Activated CD4-positive, alpha-beta T cell treated with anti-CD3 and anti-CD28 coated beads for 36 hours (primary cell): ENCODE measurements at regions not wholly inside any gene's neighbourhood (a gene's known extent, or its start where the extent isn't known, plus 50 kb on each side); places are given as distances from the start of the nearest gene placed in this dataset.

Experiments
- ATAC-seq: fragments of 200-7000 bp; cut with Tn5 transposase; one replicate; pipeline ENCODE4 v1.10.0; 2021; ENCODE audit warnings: mild to moderate bottlenecking, moderate library complexity
- CTCF ChIA-PET: fragments of 350-600 bp; sonication (Branson Sonifier 250); formaldehyde crosslinking; loops from one replicate; lab custom pipeline; 2021; ENCODE audit warnings: antibody characterized with exemption; lab: Charles Lee
- POLR2A ChIA-PET: fragments of 350-600 bp; sonication (Branson Sonifier 250); formaldehyde crosslinking; loops from one replicate; lab custom pipeline; 2021; ENCODE audit warnings: antibody characterized with exemption, inconsistent platforms; lab: Charles Lee
- DNase-seq: peaks from one replicate; pipeline ENCODE4 v3.0.0-alpha.2; 2020
- H3K27ac Mint-ChIP-seq: one replicate; pipeline ENCODE4 v1.8.0; 2021; ENCODE audit warnings: mixed read lengths
- H3K27me3 Mint-ChIP-seq: one replicate; pipeline ENCODE4 v1.8.0; 2021; ENCODE audit warnings: mixed read lengths
- H3K36me3 Mint-ChIP-seq: one replicate; pipeline ENCODE4 v1.8.0; 2021; ENCODE audit warnings: low read depth, mixed read lengths
- H3K4me1 Mint-ChIP-seq: one replicate; pipeline ENCODE4 v1.8.0; 2021; ENCODE audit warnings: mixed read lengths
- H3K4me3 Mint-ChIP-seq: one replicate; pipeline ENCODE4 v1.8.0; 2021; ENCODE audit warnings: mild to moderate bottlenecking, moderate library complexity, mixed read lengths
- H3K9me3 Mint-ChIP-seq: one replicate; pipeline ENCODE4 v1.8.0; 2021; ENCODE audit warnings: low read depth, mixed read lengths
- intact Hi-C, 2 experiments: fragments of 100-400 bp; cut with DNase I in 1 of 2; cut with micrococcal nuclease in 1 of 2; formaldehyde crosslinking; loops; one replicate each; pipeline versions ENCODE4 v1.14.2 to v1.15.1; 2022 to 2024; cut with DNase I, micrococcal nuclease

- Mint-ChIP-seq H3K4me3 (no peak overlapping the region), H3K9me3 (peaks cover 7% of the 10 kb centered on the region), H3K4me1 (no peaks in the 10 kb centered on the region), H3K36me3 (no peaks in the 10 kb centered on the region), H3K27me3 (no peaks in the 10 kb centered on the region), H3K27ac (no peak overlapping the region)
- intact Hi-C loops, result no loop called here
- DNase-seq (no peak), ATAC-seq (no peak)
- POLR2A ChIA-PET, result no interaction called here
- CTCF ChIA-PET, result no interaction called here
Observed at GRCh38 chr2:57368190-57368589, 678.4 kb upstream of the VRK2 start.

DNA sequence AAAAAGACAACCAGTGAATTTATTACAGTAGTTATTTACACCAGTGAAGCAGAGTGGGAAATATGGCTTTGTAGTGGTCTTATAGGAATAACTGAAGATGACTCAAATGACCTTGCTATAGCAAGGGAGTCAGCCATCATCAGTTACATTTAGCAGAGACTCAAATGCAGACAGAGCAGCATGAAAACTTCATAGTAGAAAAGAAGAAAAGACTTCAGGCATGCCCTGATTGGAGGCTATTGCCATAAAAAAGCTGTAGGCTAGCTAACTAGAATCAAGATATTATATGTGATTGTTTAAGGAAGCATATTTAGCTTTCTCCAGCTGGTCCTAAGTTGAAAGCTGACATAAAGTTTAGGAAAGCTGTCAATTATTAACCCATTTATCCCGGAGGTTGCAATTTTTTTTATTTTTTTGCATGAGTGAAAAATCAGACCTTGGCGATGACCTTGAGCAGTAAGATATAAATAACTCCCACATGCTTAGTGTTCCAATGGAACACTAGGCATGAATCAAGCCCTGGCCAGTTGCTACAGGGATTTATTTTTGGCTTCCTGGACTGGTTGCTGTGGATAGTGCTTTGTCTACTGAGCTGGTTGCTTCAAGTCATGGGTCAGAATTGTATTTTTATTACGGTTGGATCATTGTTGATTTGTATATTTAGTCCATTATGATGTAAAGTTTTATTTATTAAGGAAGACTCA, 675.6 kb upstream of the VRK2 start:
- ATAC-seq, result no peak
- Mint-ChIP-seq H3K36me3 (no peaks in the 10 kb centered on the region), H3K27ac (no peak overlapping the region), H3K4me3 (no peak overlapping the region), H3K9me3 (peaks cover 12% of the 10 kb centered on the region), H3K27me3 (no peaks in the 10 kb centered on the region), H3K4me1 (no peaks in the 10 kb centered on the region)
- POLR2A ChIA-PET, result no interaction called here
- intact Hi-C loops, result no loop called here
- DNase-seq, result no peak
- CTCF ChIA-PET, result no interaction called here

DNA sequence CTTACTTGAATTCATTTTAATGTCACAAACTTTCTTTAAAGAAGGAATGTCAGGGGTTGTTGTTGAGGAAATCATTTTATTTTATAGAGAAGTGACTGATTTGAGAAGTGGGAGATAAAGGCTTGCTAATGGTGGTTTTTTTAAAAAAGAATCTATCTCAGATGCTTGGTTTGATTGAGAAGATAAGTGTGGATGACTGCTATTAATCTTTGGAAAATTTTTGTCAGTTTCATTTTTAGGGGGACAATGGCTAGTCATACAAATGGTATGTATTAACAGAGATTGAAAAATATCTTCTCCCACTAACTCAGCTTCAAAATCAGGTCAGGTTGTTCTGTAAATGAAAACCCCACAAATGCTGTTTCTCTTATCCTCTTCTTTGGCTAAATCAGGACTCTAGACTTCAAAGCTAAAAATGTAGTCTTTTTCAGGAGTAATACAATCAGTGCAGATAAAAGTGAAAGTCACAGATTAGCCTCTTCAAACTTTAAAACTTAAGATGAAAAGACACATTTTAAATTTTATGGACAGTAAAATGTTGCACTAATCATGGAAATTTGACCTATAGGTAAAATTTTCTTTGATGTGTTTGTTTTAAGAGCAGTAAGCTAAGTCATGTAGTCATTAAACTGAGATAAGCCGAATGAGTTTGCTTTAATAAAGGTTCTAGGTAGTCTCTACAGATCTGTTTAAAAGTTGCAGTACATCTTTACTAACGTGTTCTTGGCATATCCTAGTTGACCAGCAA, 674.2 kb upstream of the VRK2 start:
- Mint-ChIP-seq H3K9me3 (peaks cover 12% of the 10 kb centered on the region), H3K4me3 (no peak overlapping the region), H3K27me3 (no peaks in the 10 kb centered on the region), H3K27ac (no peak overlapping the region), H3K4me1 (no peaks in the 10 kb centered on the region), H3K36me3 (no peaks in the 10 kb centered on the region)
- no peak for ATAC-seq
- POLR2A ChIA-PET, result no interaction called here
- CTCF ChIA-PET, result no interaction called here
- intact Hi-C loops, result no loop called here
- DNase-seq, result no peak

DNA sequence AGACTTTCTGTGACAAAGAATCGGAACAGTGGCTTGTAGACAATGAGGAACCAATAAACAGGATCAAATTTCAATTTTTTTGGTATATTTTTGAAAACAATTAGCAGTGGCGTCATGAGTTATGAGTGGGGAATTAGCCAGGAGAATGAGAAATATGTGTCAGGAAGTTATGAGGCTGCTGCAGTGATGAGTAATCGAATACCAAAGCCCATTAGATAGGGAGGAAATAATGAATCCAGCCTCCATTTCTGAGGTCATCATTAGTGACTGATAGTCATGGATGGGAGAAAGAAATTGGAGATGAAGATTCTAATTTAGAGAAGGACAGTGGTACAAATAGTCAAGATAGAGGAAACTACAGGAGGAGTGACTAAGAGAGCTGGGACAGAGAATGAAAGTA, 673.1 kb upstream of the VRK2 start:
- ChIA-PET POLR2A (no interaction called here), CTCF (no interaction called here)
- Mint-ChIP-seq H3K27me3 (no peaks in the 10 kb centered on the region), H3K36me3 (no peaks in the 10 kb centered on the region), H3K4me3 (no peak overlapping the region), H3K4me1 (no peaks in the 10 kb centered on the region), H3K27ac (no peak overlapping the region), H3K9me3 (peaks cover 8% of the 10 kb centered on the region)
- intact Hi-C loops, result no loop called here
- DNase-seq, result no peak
- ATAC-seq, result no peak

- ChIA-PET CTCF (no interaction called here), POLR2A (no interaction called here)
- intact Hi-C loops, result loop anchor here in 1 of 2 experiments (2.0 kb wide), 1 partner anchor 120 kb away; no protein-coding TSS in a partner anchor
- Mint-ChIP-seq H3K27ac (no peak overlapping the region), H3K4me3 (no peak overlapping the region), H3K36me3 (no peaks in the 10 kb centered on the region), H3K4me1 (no peaks in the 10 kb centered on the region), H3K27me3 (no peaks in the 10 kb centered on the region), H3K9me3 (peaks cover 8% of the 10 kb centered on the region)
- no peak for DNase-seq
- ATAC-seq, result no peak
Observed at GRCh38 chr2:57376985-57377384, 669.6 kb upstream of the VRK2 start.

DNA sequence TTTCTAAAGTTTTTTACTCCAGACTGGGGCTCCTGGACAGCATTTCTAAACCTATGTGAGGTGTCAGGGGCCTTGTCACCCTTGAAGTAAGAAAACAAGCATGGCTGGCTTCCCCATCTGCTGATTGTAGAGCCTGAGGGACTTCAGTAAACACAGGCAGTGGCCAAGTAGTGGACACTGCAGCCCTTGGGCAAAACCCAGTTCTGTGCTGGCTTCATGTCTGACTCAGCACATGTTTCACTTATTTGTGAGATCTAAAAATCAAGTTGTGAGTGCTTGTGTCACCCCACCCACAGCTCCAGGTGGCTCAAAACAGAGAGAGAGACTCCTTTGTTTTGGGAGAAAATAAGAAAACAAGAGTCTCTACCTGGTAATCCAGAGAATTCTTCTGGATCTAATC, 660.3 kb upstream of the VRK2 start:
- ATAC-seq (no peak), DNase-seq (no peak)
- intact Hi-C loops, result no loop called here
- peaks cover 20% of the 10 kb centered on the region for H3K9me3 Mint-ChIP-seq
- H3K4me1 Mint-ChIP-seq, result no peaks in the 10 kb centered on the region
- no peak overlapping the region for H3K4me3 Mint-ChIP-seq
- ChIA-PET CTCF (no interaction called here), POLR2A (no interaction called here)
- no peaks in the 10 kb centered on the region for H3K27me3 Mint-ChIP-seq
- no peaks in the 10 kb centered on the region for H3K36me3 Mint-ChIP-seq
- H3K27ac Mint-ChIP-seq, result no peak overlapping the region

GRCh38 chr2:57396355-57397098, 650.1 kb upstream of the VRK2 start:
- ChIA-PET POLR2A (no interaction called here), CTCF (interaction anchor here (0.6 kb wide), 1 partner anchor 1215 kb away, joined by 4 read pairs; no protein-coding TSS in a partner anchor)
- Mint-ChIP-seq H3K36me3 (no peaks in the 10 kb centered on the region), H3K4me3 (no peak overlapping the region), H3K9me3 (peaks cover 17% of the 10 kb centered on the region), H3K27me3 (no peaks in the 10 kb centered on the region), H3K27ac (no peak overlapping the region), H3K4me1 (no peaks in the 10 kb centered on the region)
- intact Hi-C loops, result no loop called here
- ATAC-seq (no peak), DNase-seq (no peak)

DNA sequence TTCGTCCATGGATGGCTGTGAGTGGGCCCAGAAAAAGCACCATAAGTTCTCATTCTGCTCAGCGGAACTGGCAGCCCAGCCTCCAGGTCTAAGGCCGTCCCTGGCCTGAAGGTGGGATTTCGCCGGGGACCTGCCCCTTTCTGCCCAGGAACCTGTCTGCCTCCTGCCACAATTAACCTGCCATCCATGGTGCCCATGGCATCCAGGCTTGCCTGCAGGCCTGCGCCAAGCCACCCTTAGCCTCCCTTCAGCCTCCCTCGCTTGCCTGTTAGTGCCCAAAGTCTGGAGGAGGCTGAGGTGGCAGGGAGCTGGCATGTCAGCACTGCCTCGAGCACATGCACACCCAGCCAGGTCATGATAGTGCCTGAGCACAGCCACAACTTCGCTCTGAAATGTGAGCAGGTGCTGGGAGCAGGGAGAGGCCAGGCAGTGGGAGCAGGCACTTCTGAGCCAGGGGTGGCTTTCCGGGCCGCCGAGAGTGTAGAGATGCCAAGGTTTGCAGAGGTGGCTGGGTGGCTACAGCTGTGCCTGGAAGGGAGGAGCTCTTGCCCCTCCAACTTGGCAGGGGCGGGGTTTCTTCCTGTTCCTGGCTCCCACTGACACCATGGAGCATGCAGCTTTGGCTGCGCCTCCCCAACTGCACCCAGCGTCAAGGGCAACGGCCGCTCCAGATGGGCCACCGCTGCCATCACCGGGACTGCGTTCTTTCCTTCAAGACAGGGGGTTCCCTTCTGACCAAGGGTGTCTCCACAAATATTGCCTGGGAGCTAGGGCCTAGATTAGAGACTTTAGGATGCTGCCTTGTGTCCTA, 648.9 kb upstream of the VRK2 start:
- Mint-ChIP-seq H3K9me3 (peaks cover 12% of the 10 kb centered on the region), H3K27me3 (no peaks in the 10 kb centered on the region), H3K36me3 (no peaks in the 10 kb centered on the region), H3K4me1 (no peaks in the 10 kb centered on the region), H3K27ac (no peak overlapping the region), H3K4me3 (no peak overlapping the region)
- ChIA-PET CTCF (interaction anchor here (0.6 kb wide), 1 partner anchor 1216 kb away, joined by 4 read pairs; no protein-coding TSS in a partner anchor), POLR2A (no interaction called here)
- ATAC-seq (no peak), DNase-seq (no peak)
- intact Hi-C loops, result no loop called here

- Mint-ChIP-seq H3K9me3 (peaks cover 12% of the 10 kb centered on the region), H3K4me1 (no peaks in the 10 kb centered on the region), H3K27me3 (no peaks in the 10 kb centered on the region), H3K27ac (no peak overlapping the region), H3K4me3 (no peak overlapping the region), H3K36me3 (no peaks in the 10 kb centered on the region)
- CTCF ChIA-PET, result no interaction called here
- intact Hi-C loops, result no loop called here
- POLR2A ChIA-PET, result no interaction called here
- DNase-seq (no peak), ATAC-seq (no peak)
Observed at GRCh38 chr2:57399057-57399456, 647.5 kb upstream of the VRK2 start.

DNA sequence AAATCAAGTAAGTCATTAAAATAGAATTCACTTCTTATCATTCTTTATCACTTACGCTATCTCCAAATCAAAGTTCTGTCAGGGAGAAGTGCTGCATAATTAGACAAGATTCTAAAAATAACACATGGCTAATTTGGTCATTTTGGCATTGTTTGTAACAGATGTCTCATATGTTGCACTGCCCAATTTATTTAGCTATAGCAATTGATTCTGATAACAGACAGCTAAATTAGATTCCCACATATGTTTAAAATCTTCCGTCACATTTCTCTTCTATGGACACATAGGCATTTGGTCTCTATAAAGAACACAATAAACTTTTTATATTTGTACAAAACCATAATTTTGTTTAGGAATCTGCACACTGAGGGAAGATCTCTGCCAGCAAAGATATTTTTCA, 644.5 kb upstream of the VRK2 start:
- no peaks in the 10 kb centered on the region for H3K27me3 Mint-ChIP-seq
- intact Hi-C loops, result no loop called here
- H3K9me3 Mint-ChIP-seq, result peaks cover 6% of the 10 kb centered on the region
- no peak overlapping the region for H3K27ac Mint-ChIP-seq
- H3K4me3 Mint-ChIP-seq, result no peak overlapping the region
- H3K4me1 Mint-ChIP-seq, result no peaks in the 10 kb centered on the region
- no peaks in the 10 kb centered on the region for H3K36me3 Mint-ChIP-seq
- no peak for DNase-seq
- CTCF ChIA-PET, result no interaction called here
- POLR2A ChIA-PET, result no interaction called here
- no peak for ATAC-seq

DNA sequence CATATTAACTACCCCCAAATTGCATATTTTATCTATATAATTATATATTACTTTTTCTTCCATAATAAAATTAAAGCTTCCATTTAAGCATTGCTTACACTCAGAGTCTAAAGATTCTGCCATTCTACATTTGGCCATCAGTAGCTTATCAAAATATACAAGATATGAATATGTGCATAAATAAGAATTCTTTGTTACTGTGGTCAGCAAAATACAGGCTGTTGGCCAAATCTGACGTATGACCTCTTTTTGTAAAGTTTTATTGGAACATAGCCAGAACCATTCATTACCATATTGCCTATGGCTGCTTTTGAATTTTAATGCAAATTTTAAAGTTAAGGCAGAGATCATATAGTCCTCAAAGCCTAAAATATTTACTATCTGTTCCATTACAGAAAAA, 643.9 kb upstream of the VRK2 start:
- Mint-ChIP-seq H3K9me3 (peaks cover 6% of the 10 kb centered on the region), H3K4me1 (no peaks in the 10 kb centered on the region), H3K36me3 (no peaks in the 10 kb centered on the region), H3K27ac (no peak overlapping the region), H3K27me3 (no peaks in the 10 kb centered on the region), H3K4me3 (no peak overlapping the region)
- ChIA-PET POLR2A (no interaction called here), CTCF (no interaction called here)
- intact Hi-C loops, result no loop called here
- ATAC-seq (no peak), DNase-seq (no peak)
